GM18861 (cell line): ENCODE measurements at regions not wholly inside any gene's neighbourhood (a gene's known extent, or its start where the extent isn't known, plus 50 kb on each side); places are given as distances from the start of the nearest gene placed in this dataset.
A peak's percentile ranks its signal among the peaks of the same experiment; 100 is the strongest.

ENCODE experiments used
- ATAC-seq: cut with Tn5 transposase; IDR thresholded peaks from one replicate; pipeline ENCODE4 v1.9.1; 2021; ENCODE audit not compliant: unreplicated experiment

DNA sequence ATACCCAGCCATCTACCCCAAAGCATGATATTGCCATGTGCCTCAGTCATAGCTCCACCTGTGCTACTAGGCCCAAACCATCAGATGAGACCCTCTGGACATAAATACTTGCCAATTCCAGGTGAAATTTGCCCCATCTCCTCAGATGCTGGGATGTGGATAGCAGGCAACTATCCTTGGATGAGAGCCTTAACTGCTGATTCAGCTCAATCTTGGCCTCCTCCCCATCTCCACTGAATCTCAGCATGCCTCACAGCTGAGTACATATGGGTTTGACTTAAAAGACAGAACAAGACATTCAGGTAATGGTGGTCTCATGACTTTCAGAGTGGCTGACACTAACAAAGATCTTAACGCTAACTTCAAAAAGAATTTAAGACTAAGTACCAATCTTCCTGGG is 50.8 kb upstream of the KLHL13 start:
- no peak for ATAC-seq

DNA sequence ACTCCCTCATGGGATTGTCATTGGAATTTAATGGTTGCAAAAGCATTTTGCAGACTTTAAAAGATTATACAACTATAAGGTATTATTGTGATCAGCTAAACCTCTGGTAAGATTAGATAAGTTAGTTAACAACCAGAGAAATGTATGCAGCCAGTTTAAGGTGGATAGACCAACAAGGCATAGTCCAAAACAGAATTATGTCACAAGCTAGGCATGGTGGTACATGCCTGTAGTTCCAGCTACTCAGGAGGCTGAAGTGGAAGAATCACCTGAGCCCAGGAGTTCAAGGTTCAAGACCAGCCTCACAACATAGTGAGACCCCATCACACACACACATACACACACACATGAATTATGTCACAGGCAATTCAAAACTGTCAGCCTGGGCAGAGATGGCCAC is 54.7 kb upstream of the KLHL13 start:
- no peak for ATAC-seq

DNA sequence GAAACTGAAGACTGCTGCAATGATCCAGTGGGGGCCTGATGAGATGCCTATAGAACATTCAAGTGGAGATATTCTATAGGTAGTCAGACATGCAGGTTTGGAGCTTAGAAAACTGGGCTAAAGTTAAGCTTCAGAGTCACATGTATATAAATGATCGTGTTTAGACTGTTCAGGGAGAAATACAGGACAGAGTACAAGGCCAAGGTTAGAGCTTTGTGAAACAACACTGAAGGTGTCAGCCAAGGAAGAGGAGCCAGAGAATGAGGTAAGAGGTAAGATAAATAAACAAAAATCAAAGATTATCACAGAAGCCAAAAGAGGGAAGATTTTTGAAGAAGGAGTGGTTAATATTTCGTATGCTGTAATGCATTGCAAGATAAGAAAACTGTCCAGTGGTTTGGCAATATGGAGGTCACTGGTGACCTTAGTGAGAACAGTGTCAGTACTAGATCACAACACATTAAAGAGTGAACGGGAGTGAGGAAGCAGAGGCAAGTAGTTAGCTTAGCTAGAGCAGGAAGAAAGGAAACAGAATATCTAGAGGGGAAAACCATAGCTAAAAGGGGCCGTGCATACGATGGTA is 58.0 kb upstream of the KLHL13 start:
- ATAC-seq, result no peak

DNA sequence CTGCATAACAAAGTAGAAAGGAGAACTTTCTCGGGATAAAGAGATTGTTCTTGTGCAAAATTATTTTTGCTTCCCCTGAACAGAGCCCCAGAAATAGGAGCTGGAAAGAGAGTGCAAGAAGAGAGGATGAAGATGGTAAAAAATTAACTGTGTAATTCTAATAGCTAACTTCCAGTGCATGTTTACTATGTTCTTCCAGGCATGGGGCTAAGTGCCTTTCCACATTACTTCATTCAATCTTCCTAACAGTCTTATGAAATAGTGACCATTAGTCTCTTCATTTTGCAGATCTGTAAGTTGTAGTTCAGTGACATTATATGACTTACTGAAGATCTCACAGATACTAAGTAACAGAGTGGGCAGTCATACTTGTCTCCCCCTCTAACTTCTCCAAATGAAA is 61.1 kb upstream of the KLHL13 start:
- no peak for ATAC-seq

DNA sequence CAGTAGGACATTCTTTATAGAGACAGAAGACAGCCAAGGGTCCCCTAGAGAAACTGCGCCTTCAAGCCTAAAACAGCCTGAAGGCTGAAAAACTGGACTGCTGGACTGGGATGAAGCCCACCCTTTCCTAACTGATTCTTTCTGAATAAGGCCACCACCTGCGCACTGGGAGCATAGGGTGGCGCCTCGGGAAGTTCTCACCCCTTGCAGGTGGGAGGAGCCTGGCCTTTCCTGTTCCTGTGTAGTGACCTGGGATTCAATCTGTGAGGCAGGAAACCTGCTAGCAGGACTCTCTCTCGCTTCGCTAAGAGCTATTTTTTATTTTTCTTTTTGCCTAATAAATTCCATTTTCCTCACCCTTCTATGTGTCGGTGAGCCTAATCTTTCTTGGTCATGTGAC is 61.8 kb upstream of the KLHL13 start:
- no peak for ATAC-seq

DNA sequence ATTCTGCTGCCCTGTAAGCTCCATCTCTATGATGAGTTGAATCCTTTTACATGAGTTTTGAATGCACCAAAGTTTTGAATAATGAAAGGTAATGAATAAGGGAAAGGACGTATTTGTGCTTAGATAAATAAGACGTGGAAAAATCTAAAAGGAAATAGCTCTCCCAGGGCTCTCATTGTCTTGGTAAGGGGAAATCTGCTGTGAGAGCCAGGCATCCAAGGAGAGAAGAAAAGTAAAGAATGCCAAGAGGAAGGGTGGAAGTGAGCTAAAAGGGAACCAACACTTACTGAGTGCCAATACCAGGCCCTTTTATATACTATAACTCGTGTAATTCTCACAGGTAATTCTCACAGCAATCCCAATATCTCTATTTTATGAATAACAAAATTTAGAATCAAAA is 62.6 kb upstream of the KLHL13 start:
- ATAC-seq, result no peak

DNA sequence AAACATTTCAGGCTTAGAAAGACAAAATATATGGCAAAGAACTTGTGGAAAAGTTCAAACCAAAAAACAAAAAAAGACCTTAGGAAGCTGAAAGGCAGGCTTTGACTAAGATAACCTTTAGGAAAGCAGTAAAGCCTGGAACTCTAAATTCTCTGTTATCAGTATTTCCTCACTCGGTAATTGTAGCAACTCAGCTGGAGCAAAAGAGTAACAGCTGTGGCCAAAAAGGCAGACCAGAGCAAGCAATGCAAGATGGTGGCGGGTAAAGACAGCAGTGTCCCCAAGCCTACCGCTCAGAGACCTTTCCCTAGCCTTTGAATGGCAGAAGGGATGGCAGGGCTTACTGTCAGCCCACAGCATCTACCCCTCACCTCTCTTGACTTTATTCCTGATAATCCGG is 63.1 kb upstream of the KLHL13 start:
- no peak for ATAC-seq

DNA sequence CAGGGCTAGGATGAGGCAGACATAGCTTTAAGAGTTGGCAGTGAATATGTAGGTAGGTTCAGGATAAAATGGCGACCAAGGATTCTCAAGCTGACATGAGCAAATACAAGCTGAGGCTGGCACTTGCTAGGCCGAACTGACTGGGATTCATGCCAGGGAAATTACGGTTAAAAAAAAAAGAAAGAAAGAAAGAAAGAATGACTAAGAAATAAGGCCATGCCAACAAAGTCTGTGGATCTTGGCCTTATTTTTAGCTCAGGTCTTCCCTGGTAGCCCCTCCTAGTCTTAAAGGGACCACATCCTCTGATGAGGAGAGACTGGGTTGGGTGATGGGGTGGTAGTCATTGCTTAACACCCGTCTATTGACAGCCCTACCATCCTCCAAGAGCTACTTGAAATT is 64.4 kb upstream of the KLHL13 start:
- no peak for ATAC-seq

DNA sequence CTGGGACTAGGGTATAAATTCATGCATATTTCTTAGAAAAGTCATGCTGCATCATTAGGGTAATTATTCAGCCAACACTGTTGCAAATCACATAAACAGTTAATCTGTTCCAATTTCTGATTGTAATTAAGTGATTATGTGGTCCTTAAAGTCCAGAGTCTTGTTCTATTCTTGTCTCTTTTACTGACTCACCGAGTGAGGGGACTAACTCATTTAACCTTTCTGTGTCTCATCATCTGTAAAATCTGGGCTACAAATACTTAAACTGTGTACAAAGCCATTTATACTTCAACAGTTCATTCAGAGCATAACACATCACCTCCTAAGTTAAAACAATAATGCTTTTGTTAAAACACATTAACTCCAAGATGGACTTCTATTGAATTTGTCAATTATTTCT is 65.4 kb upstream of the KLHL13 start:
- ATAC-seq, result no peak

DNA sequence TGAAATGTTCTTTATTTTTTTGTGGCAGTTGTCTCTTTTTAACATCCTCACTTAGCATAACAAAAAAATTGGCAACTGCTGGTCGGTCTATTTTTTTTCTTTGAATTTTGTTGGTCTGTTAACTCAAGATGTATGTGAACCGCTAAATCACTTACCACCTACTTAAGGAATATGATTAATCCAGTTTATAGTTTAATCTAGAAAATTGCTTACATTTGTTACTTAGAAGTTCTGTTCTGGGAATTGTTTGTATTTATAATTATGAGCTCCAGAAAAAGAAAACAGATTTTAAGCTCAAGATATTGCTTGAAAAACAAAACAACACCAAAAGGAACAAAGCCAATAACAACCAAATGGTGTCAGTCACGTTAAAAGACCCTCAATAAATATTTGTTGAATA is 66.1 kb upstream of the KLHL13 start:
- no peak for ATAC-seq

DNA sequence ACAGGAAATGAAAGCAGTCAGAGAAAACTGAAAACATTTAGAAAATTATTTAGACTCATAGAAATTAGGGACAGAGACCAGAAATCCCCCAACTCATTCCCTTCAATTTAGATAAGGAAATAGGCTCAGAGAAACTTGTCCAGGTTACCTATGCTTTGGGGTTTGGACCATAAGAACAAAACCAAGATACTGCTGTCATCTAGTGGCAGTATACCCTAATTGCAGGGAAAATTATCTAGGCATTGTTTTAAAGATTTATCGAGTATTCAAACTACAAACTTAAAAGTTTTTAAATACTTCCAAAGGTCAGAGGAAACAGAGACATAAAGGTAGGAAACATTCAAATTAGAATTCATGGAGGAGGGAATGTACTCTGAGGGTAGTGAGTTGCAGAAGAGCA is 67.0 kb upstream of the KLHL13 start:
- no peak for ATAC-seq

DNA sequence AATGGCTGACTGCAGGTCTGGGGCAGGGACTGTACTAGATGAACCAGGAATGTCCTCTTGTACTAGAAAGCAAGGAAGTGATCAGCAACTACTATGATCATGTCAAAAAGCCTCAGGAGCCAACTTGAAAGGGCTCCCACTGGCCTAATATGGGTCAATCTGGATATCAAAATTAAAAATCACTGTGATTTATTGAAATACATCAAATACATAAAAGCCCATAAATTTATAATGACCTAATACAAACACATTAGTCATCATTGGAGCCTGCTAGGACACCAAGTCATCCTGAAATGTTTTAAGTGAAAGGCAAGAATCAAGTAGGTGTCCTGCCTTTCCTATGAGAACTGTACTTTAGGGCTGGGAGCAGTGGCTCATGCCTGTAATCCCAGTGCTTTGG is 70.5 kb upstream of the KLHL13 start:
- no peak for ATAC-seq

DNA sequence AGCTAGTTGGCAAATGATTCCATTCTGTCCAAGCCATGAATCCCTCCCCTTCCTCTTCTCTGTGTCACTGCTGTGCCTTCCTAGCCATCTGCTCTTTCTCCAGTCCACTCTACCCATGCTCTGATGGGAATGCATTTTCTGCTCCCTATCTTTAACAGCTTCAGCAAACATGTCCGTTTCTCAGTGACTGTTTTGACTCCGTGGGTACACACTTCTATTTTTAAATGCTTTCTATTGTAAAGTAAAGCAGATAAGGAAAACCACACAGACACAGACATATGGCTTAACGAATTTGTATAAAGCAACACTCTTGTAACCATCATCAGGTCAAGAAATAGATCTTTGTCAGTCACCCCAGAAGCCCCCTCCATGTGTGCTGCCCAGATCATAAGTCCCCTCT is 72.4 kb upstream of the KLHL13 start:
- no peak for ATAC-seq

DNA sequence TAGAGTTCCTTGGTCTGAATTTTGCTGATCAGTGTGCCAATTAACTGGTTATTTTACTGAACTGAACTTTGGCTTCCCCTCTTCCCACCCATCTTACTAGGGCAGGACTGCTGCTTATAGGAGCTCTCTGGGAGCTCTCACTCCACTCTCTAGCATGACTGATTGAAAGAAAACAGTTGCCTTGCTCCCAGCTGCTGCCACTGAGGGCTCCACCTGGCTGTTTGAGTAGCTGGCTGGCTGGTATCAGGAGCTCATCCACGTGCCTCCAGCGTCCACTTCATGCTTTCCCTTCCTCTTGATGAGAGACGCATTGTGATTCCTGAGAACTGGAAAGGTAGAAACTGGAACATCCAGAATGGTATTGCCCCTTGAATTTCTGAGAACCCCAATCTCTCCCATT is 73.0 kb upstream of the KLHL13 start:
- ATAC-seq, result no peak

DNA sequence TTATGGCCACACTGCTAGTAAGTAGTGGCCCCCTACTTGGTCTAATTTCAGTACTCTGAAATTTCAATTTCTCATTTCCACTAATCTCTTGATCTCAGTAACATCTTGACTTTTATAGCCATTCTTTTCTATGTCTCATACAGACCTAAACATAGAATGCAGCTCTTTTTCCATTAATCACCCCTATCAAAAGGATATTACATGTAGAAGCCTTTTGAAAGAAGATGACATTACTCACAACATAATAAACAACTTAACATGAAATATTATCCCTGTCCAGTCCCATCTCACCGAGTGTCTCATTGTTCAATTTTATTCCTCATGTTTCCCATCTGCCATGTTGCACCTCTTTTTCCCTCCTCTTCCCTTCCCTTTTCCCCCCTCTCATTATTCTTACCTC is 81.1 kb upstream of the KLHL13 start:
- no peak for ATAC-seq

DNA sequence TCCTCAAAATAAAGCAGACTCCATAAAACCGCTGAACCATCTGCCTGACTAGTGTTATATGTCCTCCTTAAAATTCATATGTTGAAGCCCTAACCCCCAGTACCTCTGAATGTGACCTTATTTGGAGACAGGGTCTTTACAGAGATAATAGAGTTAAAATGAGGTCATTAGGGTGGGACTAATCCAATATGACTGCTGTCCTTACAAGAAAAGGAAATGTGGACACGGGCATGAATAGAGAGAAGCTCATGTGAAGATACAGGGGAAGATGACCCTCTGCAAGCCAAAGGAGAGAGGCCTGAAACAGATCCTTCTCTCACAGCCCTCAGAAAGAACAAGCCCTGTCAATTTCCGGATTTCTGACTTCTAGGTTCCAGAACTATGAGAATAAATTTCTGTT is 82.0 kb upstream of the KLHL13 start:
- no peak for ATAC-seq

DNA sequence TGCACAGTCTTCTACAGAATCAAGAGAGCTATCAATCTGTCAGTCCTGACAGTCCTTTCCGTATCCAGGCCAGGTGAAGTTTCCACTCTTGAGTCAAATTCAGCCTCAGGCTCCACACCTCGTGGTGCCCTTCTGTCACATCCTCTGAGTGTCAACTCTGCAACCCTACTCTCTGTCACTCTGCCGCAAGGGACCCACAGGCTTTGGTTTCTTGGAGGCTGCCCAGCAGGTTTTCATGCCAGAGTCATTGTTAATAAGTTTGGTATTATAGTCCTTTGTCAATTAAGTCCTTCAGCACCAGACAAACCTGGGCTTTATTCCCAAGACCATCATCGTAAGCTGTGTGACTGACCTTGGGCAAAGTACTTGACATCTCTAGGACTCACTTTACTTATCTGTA is 83.4 kb upstream of the KLHL13 start:
- no peak for ATAC-seq

DNA sequence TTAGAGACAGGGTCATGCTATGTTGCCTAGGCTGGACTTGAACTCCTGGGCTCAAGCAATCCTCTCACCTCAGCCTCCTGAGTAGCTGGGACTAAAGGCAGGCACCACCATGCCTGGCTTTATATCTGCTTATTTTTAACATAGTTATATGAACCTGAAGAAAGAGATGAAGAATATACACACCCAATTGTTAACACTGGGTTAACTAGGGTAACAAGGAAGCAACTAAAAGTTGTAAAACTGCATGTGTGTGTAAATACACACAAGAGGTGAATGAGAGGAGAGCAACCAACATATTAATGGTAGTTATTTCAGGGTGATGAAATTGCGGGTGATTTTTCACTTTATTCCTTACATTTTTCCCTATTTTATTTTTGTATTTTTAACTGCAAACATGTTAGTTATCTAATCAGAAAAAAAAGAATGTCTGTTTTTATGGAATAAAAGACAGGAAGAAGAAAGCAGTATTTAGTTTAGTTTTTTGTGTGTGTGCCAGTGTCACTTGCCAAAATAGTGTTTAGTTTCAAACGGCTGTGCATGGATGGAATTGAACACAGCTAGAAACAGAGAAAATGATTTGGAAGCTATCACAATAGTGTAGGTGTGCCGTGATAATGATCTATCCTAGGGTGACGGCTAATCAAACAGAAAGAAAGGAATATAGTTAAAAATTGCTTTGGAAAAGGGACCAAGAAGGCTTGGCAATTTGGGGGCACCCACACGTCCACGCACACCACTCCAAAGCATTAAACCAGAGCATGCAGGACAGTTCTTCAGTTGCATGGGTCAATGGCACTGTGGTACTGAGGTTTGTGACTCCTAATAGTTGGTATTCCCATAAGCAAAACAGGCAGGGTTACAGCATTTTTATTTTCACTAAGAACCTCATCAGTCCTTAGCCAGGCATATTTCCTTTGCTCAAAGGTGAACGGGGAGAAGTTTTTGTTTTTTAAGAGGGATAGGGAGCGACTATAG is 89.1 kb upstream of the KLHL13 start:
- no peak for ATAC-seq

DNA sequence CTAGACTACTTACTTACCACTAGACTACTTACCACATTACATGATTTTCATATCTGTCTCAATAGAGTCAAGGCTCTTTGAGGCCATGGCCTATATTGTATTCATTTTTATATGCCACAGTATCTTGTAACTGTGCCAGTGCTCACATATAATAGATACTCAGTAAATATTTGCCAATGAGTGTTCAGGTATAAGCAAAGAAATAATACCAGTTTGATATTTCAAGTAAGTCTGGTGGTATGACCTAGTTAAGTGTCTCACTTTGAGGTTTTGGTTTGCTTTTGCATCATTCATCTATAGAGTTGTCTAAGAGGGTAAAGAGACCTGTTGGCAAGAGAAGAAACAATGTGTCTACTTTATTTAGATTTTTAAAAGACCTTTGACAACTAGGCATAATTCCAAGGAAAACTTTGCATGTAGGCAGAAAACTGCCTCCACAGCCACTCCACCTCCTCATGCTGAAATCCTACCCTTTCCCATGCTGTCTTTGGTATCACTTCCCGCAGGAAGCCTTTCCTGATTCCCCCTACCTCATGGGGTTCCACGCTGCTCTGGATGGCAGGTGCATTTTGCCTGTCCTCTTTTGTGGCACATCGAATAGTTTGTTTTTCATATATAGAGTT is 91.3 kb upstream of the KLHL13 start:
- ATAC-seq, result no peak

DNA sequence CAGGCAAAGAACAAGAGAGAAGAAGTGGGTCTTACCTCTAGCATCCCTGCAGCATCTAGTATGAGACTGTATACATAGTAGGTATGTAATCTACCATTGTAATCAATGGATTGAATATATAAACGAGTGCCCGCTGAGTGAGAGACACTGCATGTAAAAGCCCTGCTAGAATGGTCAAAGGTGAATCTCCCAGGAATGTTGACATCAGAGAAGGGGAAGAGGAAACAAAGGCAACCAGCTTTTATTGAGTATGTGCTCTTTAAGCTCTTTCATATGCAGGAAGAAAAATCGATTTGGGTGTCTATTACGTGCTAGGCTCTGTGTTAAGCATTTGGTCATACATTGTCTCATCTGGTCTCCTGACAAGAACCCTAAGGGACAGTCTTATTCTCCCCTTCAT is 91.9 kb upstream of the KLHL13 start:
- ATAC-seq, result no peak

DNA sequence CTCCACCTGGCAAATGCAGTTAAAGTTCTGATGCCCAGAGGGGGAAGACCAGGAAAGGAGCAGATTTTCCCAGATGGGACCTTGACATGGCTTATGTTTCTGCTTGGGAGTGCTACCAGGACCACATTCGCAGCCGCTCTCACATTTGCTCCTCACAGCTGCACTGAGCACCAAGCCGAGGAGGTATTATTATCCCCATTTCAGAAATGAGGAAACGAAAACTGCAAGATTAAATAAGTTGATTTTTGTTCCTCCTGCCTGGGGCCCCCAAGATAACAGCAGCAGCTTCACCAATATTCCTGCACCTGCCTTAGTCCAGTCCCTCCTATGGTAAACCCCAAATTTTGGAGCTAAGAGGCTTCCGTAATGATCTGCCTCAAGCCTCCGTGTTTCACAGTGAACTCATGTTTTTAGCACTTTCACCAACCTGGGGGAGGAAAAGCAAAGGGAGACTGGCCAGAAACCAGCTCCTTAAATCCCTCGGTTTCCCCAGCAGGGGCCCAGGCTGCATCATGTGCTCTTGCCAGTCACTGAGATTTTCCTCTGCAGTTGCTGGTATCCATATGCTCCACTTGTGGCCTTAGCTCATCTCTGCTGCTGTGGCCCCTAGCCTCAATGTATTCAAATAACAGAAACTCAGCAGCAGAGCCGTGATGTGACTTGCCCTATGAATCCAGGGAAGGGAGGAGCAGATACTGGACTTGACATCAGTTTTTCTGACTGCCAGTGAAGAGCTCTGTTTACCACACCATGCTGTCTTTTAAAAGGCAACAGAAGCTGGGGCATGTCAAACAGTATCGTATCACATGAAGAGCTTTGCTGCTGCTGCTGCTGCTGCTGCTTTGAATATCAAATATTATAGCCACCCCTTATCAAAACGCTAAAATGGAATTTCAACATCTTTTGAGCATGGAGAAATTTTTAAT is 95.5 kb upstream of the KLHL13 start:
- ATAC-seq, result peak; percentile 23
